A673 (cell line): ENCODE measurements at regions not wholly inside any gene's neighbourhood (a gene's known extent, or its start where the extent isn't known, plus 50 kb on each side); places are given as distances from the start of the nearest gene placed in this dataset.

Source experiments
- BruUV-seq: library from RNA; stranded (reverse); fragments of 400-500 nt; replicated peaks from 2 replicates; lab custom pipeline; 2021; lab: Mats Ljungman, UMichigan
- CTCF ChIA-PET: fragments of 300-600 bp; sonication (Branson Sonifier 250); formaldehyde crosslinking; loops from one replicate; lab custom pipeline; 2022; ENCODE audit warnings: antibody characterized with exemption; lab: Charles Lee
- POLR2A ChIA-PET: fragments of 300-600 bp; sonication (Branson Sonifier 250); formaldehyde crosslinking; loops from one replicate; lab custom pipeline; 2022; ENCODE audit warnings: antibody characterized with exemption; ENCODE audit not compliant: low non-redundant PET; lab: Charles Lee
- DNase-seq: peaks from one replicate; pipeline ENCODE4 v3.0.0-alpha.2; 2015; ENCODE audit warnings: low spot score
- H3K27ac ChIP-seq: fragments of 200-600 bp; sonication (generic); 2 replicates; pipeline ENCODE4 v1.5.1; 2016; ENCODE audit warnings: mixed run types, low read depth, mild to moderate bottlenecking, mixed read lengths, antibody characterized with exemption, low read length; ENCODE audit not compliant: poor library complexity, severe bottlenecking
- H3K27me3 ChIP-seq: fragments of 200-600 bp; sonication (generic); replicated peaks from 2 replicates; pipeline ENCODE4 v1.6.1; 2017; ENCODE audit warnings: mixed run types, low read depth, mild to moderate bottlenecking, mixed read lengths, antibody characterized with exemption, low read length; ENCODE audit not compliant: insufficient read depth, poor library complexity
- H3K36me3 ChIP-seq: fragments of 200-600 bp; sonication (generic); 2 replicates; pipeline ENCODE4 v1.6.1; 2016; ENCODE audit warnings: mixed run types, mild to moderate bottlenecking, mixed read lengths, antibody characterized with exemption, low read length; ENCODE audit not compliant: insufficient read depth, poor library complexity, severe bottlenecking
- H3K4me1 ChIP-seq: fragments of 200-600 bp; sonication (generic); 2 replicates; pipeline ENCODE4 v1.6.1; 2017; ENCODE audit warnings: mixed run types, mild to moderate bottlenecking, mixed read lengths, antibody characterized with exemption, low read length; ENCODE audit not compliant: insufficient read depth, poor library complexity, severe bottlenecking
- H3K4me3 ChIP-seq: fragments of 200-600 bp; sonication (generic); 2 replicates; pipeline ENCODE4 v1.5.1; 2016; ENCODE audit warnings: low read depth, mixed run types, mild to moderate bottlenecking, mixed read lengths, low read length; ENCODE audit not compliant: poor library complexity, severe bottlenecking
- H3K9me3 ChIP-seq: fragments of 200-600 bp; sonication (generic); 2 replicates; pipeline ENCODE4 v1.6.1; 2016; ENCODE audit warnings: mixed run types, low read depth, mild to moderate bottlenecking, mixed read lengths, antibody characterized with exemption, low read length; ENCODE audit not compliant: poor library complexity, severe bottlenecking
- EZH2 ChIP-seq: fragments of 200-600 bp; sonication (generic); IDR thresholded peaks from 2 replicates; pipeline ENCODE4 v1.6.1; 2017; ENCODE audit warnings: borderline replicate concordance, low read depth, mild to moderate bottlenecking, mixed read lengths, antibody characterized with exemption, low read length; ENCODE audit not compliant: poor library complexity, severe bottlenecking
- intact Hi-C: fragments of 100-400 bp; cut with micrococcal nuclease; formaldehyde crosslinking; loops from one replicate; pipeline ENCODE4 v1.10.0; 2022; ENCODE audit not compliant: unreplicated experiment
- TF ChIP-seq, protein P1 (sequence below): fragments of 300-800, 200-600 bp; sonication (generic); conservative IDR thresholded peaks from 2 replicates; pipeline ENCODE4 v1.5.1; 2017; ENCODE audit warnings: low read depth, mild to moderate bottlenecking, antibody characterized with exemption, low read length, moderate library complexity, mixed read lengths

DNA sequence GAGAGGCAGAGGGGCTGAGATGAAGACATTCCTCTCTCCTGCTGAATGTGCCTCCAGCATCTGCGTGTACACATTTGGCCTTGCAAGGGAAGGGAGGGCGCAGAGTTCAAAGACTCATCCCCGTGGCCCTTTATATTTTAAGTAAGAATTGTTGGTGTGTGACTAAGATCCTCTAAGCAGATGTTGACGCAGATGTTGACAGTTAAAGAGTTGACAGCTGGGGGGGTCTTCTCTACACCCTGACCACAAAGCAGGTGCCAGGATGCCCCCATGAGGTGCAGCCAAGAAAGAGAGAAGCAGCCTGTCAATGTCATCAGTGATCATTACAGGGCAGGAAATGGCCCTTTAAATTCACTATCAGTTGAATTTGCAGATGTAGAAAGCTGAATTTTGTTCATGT lies 262.9 kb downstream of the IRX1 start:
- Histone ChIP-seq H3K27me3 (no peaks in the 10 kb centered on the region), H3K9me3 (peaks cover 14% of the 10 kb centered on the region), H3K27ac (no peak overlapping the region), H3K4me3 (no peak overlapping the region), H3K4me1 (no peaks in the 10 kb centered on the region), H3K36me3 (no peaks in the 10 kb centered on the region)
- intact Hi-C loops, result no loop called here
- TF ChIP-seq, protein P1, sequence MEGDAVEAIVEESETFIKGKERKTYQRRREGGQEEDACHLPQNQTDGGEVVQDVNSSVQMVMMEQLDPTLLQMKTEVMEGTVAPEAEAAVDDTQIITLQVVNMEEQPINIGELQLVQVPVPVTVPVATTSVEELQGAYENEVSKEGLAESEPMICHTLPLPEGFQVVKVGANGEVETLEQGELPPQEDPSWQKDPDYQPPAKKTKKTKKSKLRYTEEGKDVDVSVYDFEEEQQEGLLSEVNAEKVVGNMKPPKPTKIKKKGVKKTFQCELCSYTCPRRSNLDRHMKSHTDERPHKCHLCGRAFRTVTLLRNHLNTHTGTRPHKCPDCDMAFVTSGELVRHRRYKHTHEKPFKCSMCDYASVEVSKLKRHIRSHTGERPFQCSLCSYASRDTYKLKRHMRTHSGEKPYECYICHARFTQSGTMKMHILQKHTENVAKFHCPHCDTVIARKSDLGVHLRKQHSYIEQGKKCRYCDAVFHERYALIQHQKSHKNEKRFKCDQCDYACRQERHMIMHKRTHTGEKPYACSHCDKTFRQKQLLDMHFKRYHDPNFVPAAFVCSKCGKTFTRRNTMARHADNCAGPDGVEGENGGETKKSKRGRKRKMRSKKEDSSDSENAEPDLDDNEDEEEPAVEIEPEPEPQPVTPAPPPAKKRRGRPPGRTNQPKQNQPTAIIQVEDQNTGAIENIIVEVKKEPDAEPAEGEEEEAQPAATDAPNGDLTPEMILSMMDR, result no peak
- TF ChIP-seq EZH2, result no peak
- POLR2A ChIA-PET, result no interaction called here
- BruUV-seq, result no TSS peak
- CTCF ChIA-PET, result no interaction called here
- no peak for DNase-seq

DNA sequence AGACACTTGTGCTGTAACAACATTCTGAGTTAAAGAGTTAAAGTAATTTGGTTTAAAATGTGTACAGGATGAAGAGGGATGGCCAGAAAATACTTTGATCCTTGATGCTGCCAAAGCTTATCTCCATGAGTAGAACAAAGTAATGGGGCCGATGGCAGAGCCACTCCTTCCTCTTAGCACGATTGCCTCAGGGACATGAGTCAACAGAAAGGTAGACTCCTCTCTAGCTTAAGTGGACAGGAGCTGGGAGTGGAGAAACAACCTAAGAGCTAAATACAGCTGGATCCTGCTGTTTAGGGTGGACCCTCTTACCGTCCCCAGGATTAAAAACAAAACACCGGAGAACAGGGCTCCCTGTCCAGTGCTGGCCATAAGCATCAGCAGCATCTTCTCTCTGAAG lies 267.3 kb downstream of the IRX1 start:
- ChIA-PET POLR2A (no interaction called here), CTCF (no interaction called here)
- TF ChIP-seq, protein P1, result no peak
- no peak for TF ChIP-seq EZH2
- no peak overlapping the region for H3K27ac ChIP-seq
- H3K4me1 ChIP-seq, result no peaks in the 10 kb centered on the region
- intact Hi-C loops, result no loop called here
- no peak for DNase-seq
- H3K4me3 ChIP-seq, result no peak overlapping the region
- no peaks in the 10 kb centered on the region for H3K27me3 ChIP-seq
- H3K36me3 ChIP-seq, result no peaks in the 10 kb centered on the region
- no TSS peak for BruUV-seq
- H3K9me3 ChIP-seq, result peaks cover 26% of the 10 kb centered on the region

DNA sequence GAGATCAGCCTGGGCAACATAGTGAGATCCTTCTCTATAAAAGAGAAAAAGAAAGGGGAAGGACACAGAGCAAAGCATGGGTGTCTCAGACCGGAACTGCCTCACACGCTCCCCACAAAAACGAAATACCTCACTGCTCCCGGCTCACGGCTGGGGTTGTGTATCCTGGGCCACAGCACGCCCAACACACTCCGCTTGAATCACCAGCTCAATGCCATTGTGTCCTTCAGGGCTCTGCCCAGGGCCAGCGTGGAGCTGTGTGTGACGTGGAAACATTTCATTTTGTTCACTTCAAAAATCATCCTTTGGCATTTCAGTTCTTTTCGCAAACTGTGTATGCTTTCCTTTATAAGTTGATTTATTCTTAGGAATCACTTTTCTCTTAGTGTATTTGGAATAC lies 279.5 kb downstream of the IRX1 start:
- intact Hi-C loops, result loop anchor here (10.0 kb wide), 1 partner anchor 60 kb away; no protein-coding TSS in a partner anchor
- DNase-seq, result no peak
- TF ChIP-seq EZH2, result no peak
- TF ChIP-seq, protein P1, result no peak
- H3K4me3 ChIP-seq, result no peak overlapping the region
- POLR2A ChIA-PET, result no interaction called here
- H3K9me3 ChIP-seq, result peaks cover 31% of the 10 kb centered on the region
- no peak overlapping the region for H3K27ac ChIP-seq
- BruUV-seq, result no TSS peak
- no peaks in the 10 kb centered on the region for H3K27me3 ChIP-seq
- H3K4me1 ChIP-seq, result no peaks in the 10 kb centered on the region
- no peaks in the 10 kb centered on the region for H3K36me3 ChIP-seq
- CTCF ChIA-PET, result no interaction called here
